Anterior cingulate cortex (tissue), 58 donors: ENCODE measurements at regions not wholly inside any gene's neighbourhood (a gene's known extent, or its start where the extent isn't known, plus 50 kb on each side); places are given as distances from the start of the nearest gene placed in this dataset.

Experiments used
- DNase-seq, 58 donors: peaks; one replicate each; lab custom pipeline; 2025; lab: John Stamatoyannopoulos, UW

DNA sequence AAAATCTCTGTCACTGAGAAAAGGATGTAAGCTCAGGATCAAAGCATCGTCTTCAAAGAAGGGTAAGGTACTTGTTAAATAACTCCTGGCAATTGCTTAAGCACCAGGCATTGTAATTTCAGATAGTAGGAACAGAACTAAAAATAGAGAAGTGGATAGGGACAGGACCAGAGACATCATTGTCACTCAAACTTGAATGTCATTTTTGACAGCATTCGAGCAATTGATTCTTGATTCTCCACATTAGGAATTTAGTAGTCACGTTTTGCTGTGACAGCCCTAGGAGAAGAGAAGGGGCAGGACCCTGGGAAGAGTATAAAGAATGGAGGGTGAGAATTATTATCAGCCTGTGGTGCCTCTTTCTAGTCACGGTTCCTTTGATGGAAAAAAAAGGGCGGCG, 50.1 kb upstream of the BACH2 start:
- no peak for DNase-seq
